NCI-H82 treated with DMSO at 0.1 percent for 48 hours (cell line): ENCODE measurements at regions not wholly inside any gene's neighbourhood (a gene's known extent, or its start where the extent isn't known, plus 50 kb on each side); places are given as distances from the start of the nearest gene placed in this dataset.
"Not testable (repeated sequence)": the region's sequence is repeated elsewhere in the genome, so short reads cannot be mapped to it uniquely, and the experiment has no call there.

Experiments
- DNase-seq: peaks from one replicate; lab custom pipeline; 2025; ENCODE audit not compliant: unreplicated experiment; lab: John Stamatoyannopoulos, UW

- no peak for DNase-seq
These were observed 611.2 kb upstream of the GRM7 start for GRCh38 chr3:6249679-6250078.

DNA sequence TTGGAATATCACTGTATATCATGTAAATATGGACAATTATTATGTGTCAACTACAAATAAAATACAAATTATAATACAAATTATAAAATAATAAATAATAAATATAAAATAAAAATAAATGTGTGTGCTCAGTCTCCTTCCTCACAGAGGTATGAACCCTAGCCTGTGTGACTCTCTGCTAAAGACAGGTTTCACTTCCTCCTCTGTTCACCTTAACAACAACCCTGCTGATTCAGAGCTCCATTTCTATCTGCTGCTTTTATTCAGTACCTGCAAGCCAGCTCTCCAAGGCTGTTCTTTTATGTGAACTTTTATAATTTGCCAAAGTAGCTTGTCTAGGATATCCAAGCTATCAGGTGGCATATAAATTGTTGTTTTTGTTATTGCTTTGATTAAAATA lies 610.7 kb upstream of the GRM7 start:
- no peak for DNase-seq

GRCh38 chr3:6251612-6252400 lies 609.1 kb upstream of the GRM7 start:
- no peak for DNase-seq

- DNase-seq = no peak
These were observed 606.4 kb upstream of the GRM7 start for GRCh38 chr3:6254490-6254889.

DNA sequence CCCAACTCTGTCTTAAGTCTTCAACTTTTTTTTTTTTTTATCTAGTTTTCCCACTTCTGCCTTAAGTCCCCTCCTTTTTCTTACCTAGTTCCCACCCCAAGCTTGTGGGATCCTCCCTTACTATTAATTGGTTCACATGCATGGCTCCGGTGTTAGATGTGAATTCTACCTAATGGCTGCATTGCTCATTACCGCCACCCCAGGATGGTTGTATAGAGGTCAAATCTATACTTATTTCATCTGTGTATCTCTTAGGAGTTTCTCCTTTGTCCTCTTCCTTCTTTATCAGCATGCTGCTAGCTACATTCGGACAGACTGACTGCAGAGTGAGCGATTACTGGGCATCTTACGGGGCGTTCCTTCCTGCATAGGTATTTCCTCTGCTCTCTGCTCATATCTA lies 605.7 kb upstream of the GRM7 start:
- DNase-seq = no peak

DNA sequence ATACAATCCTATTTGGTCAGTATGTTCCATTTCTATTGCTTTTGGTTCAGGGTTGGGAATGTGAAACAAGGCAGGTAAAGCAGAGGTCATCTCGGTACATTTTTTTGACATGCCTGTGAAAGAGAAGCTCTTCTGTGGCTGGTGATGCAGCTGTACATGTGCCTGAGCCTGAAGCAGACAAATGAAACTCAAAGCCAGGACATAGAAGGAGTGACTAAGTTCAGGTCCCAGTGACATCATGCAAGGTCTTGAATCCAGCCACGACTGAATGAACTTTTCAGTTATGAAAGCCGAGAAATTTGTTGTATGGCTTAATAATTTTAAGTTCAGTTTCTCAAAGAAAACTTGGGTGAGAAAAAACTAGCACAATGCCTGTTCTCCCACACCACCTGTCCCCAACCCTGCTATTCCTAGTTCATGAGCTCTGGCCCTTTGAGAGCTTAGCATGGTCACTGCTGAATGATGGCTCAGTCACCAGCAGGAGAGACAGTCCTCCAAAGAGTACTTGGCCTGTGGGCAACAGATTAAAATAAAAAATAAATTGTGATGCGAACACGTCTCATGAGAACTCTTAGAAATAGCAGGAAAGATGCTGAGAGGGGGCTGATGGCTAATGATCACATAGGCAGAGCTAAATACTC lies 600.2 kb upstream of the GRM7 start:
- DNase-seq = no peak

DNA sequence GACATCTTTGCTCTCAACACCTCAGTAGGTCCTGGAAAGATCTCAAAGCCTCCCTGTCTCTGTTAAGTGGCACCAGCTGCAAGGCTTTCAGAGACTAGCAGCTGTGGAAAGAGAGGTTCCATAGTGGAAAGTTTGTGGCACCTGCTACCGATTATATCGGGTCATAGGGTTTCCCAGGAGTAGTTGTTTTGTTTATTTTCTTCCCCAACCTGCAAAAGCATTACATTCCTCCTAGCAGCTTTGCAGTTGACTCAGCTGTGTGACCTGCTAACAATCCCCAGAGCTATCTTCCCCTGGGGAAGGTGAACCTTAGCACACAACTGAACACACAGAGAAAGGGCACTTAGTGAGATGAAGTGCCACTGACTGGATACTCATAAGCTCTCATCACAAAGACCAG lies 598.9 kb upstream of the GRM7 start:
- no peak for DNase-seq

DNA sequence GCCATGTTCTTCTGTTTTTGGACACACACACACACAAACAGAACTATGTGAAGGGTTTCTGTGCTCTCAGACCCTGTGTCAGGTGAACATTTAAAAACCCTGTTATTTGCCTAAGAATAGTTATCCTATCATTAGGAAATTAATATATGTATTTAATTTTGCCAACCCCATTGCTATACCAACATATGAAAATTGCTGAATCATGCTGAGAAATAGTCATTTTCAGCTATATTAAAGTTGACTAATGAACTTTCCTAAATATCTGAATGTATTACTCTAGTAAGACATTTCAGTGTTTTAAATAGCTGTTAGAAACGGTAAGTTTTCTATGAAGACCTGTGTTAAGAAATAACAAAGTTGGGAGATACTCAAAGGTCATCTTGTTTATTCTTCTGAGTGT lies 596.9 kb upstream of the GRM7 start:
- no peak for DNase-seq

DNA sequence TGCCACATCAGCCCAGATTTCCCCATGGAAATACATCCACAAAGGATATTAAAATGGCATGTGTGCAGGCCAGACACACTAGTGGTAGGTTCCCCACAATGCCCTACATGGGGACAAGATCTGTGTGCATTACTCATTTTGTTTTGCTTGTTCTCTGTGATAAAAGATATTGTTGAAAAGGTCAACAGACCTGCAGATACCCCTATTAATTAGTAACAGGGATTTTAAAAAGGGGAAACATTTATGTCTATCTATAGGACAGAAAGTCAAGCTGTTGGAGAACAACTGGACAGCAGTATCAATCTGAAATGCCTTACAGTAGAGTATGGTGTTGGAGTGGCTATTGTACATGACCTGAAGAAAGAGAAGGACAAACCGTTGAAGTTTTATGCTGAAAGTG lies 596.0 kb upstream of the GRM7 start:
- no peak for DNase-seq

GRCh38 chr3:6266135-6266534 lies 594.8 kb upstream of the GRM7 start:
- DNase-seq = no peak

DNA sequence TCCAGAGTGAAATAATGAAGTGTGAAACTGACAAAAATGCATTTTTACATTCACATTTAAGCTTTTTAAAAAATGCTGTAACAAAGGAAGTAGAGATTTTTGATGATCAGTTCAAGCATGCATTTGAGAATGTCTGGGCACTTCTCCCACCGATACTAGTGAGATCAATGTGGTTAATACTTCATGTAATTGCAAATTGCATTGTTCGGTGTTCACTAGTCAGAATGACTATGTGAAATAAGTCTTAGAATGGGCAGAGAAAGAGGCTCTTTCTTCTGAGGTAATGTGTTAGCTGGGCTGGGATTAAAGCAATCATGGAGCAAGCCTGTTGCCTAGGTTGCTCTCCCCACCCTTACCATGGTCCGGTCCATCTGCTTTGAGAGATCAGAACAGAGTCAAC lies 587.0 kb upstream of the GRM7 start:
- DNase-seq = no peak

DNA sequence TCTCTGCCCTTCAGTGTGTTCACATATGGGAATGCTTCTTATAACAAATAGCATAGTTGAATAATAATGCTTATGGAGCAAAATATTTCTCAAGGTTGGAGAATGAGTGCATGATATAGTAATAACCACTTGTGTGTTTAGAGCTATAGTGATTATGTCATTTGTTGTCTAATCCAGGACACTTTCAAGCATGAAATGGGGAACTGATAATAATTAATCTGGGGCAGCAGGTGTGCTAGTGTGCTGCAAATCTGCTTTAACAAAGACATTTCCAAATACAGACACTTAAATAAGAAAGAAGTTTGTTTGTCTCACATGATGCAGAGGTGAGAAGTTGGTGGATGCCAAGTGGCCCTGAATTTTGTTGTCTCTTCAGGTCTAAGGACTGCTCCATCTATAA lies 579.3 kb upstream of the GRM7 start:
- DNase-seq = no peak

DNA sequence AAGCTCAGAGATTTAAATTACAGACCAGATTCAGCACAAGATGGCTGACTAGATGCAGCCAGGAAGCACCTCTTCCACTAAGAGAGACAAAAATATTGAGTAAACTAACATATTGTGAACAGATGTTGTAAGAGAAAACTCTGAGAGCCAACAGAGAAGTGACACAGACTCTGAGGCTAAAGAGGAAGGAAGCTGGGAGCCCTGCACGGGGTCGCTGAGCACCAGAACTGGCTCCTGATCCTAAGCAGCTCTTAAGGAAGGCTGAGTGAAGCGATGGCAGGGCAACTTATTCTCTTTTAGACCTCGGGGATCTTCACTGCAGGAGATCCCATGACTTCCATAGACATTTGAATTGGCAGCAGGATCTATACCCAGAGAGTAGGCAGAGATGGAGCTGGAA lies 578.0 kb upstream of the GRM7 start:
- no peak for DNase-seq

- no peak for DNase-seq
These were observed 573.6 kb upstream of the GRM7 start for GRCh38 chr3:6287088-6287875.

DNA sequence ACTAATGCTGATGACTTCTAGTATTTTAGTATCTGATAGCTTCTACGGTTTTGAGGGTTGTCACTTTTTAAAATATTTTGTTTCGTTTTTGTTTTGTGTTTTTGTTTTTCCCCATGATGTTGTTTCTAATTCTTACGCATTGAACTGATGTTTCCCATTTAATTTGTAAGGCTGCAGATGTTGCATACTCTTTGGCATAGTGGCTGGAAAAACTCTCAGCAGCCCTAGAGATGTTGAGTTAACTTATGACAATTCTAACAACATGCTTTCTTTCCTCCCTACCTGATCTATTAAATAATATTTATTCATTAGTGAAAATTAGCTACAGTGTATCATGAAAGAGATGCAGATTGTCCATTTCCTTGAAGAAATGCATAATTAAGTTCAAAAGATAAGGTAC lies 559.3 kb upstream of the GRM7 start:
- DNase-seq = no peak

DNA sequence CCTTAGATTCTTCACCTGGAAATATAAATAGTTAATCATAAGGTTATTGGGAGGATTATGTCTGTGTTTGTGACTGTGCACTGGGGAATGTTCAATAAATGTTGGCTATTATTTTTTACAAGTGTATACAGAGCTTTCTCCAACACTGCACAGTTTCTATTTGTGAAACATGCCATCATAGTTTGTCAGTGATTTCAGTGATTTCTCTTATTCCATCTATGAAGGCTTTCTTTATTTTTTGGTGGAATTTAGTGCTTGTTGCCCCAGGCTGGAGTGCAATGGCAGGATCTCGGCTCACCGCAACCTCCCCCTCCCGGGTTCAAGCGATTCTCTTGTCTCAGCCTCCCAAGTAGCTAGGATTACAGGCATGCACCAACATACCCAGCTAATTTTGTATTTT lies 545.0 kb upstream of the GRM7 start:
- DNase-seq = no peak

GRCh38 chr3:6321999-6322398 lies 538.9 kb upstream of the GRM7 start:
- DNase-seq = no peak

GRCh38 chr3:6326771-6327170 lies 534.1 kb upstream of the GRM7 start:
- DNase-seq = no peak

- not testable (repeated sequence) for DNase-seq
These were observed 520.0 kb upstream of the GRM7 start for GRCh38 chr3:6340980-6341325.

GRCh38 chr3:6351752-6352151 lies 509.2 kb upstream of the GRM7 start:
- DNase-seq = no peak

DNA sequence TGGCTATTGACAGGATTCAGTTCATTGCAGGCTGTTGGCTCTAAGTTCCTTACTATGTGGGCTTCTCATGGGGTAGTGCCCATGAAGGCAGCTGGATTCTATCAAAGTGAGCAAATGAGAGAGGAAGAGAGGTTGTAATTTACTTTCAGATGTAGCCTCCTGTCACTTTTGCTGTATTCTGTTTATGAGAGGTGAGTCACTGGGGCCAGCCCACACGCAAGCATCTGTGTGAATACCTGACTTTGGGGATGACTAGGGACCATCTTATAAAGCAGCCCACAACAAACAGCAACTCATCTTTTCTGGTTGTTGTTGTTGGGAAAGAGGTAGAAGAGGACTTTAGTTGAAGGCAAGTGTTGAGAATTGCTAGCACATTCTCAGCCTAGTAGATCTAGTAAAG lies 506.3 kb upstream of the GRM7 start:
- DNase-seq = no peak

DNA sequence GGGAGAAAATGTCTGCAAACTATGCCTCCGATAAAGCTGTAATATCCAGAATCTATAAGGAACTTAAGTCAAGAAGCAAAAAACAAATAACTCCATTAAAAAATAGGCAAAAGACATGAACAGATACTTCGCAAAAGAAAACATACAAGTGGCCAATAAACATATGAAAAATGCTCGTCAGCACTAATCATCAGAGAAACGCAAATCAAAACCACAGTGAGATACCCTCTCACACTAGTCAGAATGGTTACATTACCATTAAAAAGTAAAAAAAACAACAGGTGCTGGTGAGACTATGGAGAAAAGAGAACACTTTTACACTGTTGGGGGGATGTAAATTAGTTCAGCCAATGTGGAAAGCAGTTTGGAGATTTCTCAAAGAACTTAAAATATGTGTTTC lies 498.5 kb upstream of the GRM7 start:
- DNase-seq = no peak
